A172 (cell line): ENCODE measurements at regions not wholly inside any gene's neighbourhood (a gene's known extent, or its start where the extent isn't known, plus 50 kb on each side); places are given as distances from the start of the nearest gene placed in this dataset.

ENCODE experiments used
- DNase-seq: peaks from one replicate; pipeline ENCODE4 v3.0.0-alpha.2; 2015; ENCODE audit warnings: low spot score

DNA sequence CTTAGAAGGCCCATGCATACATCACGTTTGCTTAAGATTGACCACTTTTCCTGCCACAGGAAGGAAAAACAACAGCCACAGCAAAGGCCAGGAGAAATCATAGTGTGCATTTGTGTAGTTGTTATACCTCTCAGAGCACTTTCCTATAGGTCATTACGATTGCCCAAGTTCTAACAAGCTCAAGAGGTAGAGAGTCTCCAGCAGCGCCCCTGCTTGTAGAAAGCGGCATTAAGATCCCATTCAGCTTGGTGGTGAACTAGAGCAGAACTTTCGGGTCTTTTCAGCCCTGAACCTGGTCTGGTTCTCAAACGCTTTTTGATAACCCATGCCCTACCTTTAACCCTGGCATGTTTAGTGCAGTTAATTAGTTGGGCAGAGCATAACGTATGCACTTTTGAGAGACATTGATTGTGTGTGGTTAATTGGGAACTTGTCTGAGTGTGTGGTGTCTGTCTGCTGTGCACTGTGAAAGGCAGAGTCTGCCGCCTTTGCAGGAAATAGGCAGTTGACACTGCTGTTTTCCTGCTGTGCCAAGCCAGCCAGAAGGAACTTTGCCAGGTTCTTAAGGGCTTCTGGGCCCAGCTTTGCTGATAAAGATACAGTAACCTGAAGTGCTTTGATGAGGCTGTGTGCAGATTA is 109.9 kb upstream of the CLMP start:
- no peak for DNase-seq

DNA sequence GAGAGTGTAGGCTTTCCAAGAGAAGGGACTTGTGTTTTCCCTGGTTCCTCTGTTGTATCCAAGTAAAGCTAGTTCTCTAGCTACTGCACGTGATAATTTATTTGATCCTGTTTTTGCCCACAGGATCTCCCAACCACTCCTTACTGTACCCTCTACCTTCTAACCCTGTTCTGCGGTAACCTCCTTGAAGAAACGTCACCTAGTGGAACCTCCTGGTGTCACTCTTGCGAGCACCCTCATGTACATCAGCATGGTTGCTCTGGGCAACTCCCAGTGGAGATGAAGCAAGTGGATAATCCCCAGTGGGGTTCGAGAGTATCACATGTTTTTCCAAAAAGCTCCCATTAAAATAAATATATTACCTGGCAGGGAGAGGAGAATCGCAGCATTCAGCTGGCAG is 108.9 kb upstream of the CLMP start:
- no peak for DNase-seq

DNA sequence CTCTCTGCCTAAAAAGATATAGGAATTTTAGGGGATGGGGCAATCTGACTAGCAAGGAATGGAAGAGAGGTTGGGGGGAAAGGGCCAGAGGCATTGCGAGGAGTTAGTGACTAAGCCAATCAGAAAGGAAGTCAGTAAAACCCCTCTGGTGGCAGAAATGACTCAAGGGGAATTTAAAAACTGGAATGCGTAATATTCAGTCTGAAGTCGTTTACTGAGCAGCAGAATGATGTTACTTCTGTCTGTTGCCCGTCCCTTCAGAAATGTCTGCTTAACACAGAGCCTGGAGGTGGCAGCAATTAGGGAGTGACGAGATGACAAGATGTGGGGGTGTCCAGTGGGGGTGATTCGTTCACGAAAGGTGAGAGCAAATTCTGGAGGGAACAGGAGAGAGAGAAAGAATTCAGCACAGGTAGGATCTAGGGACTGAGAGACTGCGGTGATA is 107.7 kb upstream of the CLMP start:
- peak; percentile 67 for DNase-seq

DNA sequence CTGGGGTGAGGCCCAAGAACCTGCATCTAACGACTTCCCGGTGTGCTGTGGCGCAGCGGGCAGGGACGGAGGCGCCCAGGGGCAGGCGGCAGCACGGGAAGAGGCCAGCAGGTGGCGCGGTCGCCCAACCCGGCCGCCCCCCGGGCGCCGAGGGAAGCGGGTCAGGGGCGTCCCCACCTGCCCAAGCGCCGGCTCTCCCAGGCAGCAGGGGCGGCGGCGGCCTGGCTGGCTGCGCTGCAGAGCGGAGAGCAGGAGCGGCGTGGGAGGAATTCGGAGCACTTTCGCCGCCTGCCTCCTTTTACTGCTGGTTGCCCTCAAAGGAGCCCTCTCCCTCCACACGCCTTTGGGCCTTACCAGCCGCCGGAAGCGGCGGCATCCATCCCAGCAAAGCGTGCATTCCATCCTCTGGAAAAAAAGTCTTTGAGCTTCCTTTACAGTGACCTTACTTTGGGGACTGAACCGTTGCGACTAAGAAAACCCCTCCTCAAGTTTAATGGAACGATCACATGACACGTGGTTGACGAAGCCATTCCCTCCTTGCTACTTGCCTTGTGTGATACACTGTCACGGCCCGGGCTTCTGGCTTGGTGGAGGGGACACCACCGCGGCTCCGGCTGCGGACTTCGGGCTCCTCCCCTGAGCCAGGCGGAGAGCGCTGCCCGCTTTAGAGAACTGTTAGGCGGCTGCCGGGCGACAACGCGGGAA is 106.8 kb upstream of the CLMP start:
- no peak for DNase-seq

DNA sequence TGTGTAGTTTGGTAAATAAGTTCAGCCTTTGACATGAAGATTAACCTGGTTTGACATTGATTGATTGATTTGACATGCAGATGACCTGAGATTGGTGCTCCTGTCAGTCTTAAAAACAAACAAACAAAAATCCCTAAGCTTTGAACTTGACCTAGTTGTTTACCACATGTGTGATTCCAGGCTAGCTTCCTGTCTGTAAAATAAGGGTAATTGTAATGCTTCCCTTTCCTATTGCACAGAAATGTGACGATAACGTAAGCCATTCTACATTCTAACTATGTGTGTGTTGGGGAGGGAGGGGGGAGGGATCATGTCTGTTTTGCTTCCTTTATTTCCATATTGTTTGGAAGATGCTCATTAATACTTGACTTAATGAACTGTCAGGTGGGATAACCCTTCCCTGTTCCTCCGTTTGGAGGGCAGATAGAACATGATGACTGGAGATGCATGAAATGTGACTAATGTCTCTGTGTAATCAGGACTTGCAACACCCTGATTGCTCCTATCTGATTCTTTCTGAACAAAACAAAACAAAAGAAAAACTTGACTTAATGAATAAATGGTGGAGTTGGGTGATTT is 106.1 kb upstream of the CLMP start:
- DNase-seq: no peak

DNA sequence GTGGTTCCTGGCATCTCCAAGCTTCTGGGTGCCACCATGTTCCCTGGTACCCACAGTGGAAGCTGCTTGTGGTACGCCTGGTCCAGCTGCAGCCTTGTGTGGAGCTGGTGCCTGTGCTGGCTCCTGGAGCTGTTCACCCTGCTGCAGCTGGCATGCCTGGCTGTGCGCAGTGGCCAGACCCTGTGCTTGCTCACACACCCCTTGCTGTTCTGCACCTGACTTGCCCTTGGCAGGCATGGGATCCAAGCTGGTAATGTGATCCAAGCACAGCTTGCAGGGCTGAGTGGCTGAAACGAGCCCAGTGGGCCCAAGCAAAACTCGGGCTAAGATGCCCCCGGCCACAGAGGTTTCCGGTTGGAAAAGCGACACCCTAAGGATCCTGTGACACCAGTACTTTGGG is 104.7 kb upstream of the CLMP start:
- no peak for DNase-seq

DNA sequence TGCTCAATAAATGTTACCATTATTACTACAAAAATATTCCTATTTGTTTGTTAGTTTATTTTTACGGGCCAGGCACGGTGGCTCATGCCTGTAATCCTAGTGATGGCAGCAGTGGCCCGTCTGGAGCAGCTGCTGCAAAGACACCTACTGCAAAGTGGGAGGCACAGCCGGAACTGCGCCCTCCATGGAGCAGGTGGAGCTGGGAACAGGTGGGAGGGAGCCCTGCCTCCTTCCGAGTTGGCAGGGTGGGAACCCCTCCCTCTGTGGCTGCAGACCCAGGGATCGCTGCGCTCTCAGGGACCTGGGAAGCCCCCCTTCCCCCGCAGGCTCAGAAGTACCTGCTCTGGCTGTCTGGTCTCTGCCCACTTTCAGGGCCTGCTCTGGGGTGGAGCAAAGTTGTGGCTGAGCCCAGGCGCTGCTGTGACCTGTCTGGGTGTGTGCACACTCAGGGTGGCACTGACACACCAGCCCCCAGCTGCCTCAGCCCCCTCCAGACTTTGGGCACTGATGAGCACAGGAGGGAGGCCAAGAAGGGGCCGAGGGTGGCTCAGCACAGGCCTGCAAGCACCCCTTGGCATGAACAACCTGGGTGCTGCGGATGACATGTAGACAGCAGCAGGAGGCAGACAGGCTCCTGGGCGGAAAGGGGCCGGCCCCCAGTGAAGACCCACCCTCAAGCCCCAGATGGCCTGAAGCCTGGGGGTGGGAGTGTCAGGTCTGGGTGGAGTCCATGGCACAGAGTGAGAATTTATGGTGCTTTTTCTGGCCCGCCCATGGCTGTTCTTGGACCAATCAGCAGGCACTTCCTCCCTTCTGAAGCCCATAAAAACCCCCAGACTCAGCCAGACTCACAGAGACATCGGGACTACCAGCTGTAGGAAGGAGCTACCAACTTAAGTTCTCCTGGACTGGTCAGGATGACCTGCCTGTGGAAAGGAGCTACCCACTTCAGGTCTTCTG is 103.7 kb upstream of the CLMP start:
- no peak for DNase-seq

DNA sequence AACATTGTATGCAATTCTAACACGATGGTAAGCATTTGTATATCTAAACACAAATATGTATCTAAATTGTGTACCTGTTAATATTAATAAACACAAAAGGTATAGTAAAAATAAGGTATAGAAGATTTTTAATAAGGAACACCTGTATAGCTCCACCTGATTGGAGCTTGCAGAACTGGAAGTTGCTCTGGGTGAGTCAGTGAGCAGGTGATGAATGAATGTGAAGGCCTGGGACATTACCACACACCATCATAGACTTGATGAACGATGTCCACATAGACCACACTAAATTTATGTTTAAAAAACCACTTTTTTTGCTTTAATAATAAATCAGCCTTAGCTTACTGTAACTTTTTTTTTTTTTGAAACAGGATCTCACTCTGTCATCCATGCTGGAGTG is 97.6 kb upstream of the CLMP start:
- DNase-seq: no peak

DNA sequence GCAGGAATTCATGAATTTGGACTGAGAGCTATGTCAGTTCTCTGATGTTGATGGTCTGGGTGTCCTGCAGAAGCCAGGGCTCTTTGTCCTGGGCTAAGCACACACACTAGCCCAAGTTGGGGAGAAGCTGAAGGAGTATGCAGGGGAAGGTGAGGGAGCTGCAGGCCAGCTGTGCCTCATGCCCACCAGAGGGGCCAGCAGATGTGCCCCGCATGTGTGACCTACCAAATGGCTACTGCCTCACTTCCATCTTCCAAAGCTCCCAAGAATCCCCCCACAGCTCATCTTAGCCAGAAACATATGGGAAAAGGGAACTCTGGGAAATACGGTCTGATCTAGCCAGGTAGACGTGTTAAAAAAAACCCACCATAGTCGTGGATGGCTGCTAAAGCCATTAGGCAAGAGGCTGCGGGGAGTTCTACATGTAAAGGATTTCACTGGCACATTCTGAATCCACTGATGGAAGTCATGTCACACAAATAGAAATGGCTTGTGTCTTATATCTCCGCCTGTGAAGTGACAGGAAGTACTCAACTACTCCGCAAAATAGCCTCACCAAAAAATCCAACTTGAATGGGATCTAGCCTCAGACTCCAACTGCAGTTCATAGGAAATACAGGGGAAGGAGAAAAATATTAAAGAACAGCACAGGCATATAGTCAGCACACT is 96.3 kb upstream of the CLMP start:
- DNase-seq: no peak

DNA sequence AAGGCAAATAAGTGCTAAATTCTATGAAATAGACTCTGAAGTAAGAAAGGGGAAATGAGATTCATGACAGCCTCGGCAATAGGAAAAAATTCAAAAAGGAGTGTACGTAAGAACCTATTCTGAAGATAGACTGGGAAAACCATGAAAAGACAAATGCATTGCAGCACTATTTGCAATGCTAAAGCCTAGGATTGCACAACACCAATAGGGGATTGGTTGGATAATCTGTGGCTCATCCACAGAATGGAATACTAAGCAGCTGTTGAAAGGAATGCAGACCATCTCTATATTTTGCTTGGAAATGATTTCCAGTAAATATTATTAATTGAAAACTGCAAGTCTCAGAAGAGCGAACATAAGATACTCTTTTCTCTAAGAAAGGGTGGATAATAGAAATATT is 91.7 kb upstream of the CLMP start:
- no peak for DNase-seq

DNA sequence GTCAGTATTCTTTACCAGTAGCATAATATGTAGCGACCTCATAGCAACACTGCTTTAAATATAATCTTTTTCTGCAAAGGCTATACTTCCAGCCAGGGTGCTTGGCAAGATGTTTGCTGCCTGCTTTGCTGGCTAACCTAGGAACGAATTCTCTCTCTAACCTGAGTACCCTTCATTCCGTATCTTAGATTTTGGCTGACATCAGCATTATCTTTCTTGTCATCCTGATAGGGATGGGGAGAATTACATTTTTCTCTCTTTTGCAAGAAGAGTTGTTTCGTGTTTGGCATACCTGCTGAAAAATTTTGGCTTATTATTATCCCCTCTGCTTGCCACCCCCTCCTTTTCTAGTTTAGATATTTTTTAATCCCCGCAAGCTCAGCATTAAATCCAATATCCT is 91.2 kb upstream of the CLMP start:
- DNase-seq: no peak

DNA sequence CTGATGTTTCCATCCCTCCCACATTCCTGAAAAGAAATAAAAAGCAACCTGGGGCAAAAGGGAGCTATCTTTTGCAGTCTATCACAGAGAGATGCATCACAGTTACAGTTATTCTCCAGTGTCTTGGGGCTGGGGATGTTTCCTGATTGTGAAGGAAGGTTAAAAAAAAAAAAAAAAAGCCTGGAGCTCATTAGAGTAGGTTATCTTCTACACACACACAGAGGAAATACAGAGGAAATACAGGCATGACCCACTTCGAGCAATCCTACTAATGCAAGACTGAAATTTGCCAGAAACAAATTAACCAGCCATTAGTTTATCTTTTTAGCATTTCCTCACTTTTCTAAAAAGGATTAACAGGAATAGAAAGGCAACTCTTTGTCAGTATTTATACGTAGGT is 89.4 kb upstream of the CLMP start:
- DNase-seq: no peak

DNA sequence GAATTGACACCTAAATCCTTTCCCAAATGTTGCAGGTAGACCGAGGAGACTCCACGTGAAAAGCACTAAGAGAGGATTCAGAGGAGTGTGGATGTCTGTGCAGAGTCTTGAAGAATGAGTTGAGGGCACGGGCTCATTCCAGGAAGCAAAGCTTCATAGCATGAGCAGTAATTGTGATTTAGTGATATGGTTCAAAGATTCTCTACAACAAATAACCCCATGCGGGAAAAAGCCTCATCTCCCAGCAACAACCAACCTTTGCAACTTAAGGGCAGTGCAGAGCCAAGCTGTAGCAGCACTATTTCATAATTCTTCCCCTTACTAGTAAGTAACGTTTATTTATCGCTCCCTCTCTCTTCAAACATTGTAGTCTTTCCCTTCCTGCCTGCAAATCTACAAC is 87.5 kb upstream of the CLMP start:
- DNase-seq: no peak

DNA sequence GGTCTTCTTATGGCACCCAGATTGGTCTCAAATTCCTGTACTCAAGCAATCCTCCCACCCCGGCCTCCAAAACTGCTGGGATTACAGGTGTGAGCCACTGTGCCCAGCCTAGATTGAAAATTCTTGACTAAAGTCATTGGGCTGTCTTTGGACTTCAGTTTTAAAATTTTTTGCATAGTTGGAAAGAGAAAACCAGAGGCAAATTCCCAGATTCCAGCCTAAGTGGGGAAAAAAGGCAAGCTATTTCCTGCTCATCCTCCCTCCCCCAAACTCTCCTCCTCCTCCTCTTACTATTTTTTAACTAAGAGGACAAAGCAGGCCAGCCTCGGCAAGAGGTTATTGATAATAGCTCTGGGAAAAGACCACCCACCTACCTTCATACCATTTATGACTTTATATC is 78.6 kb upstream of the CLMP start:
- DNase-seq: no peak

DNA sequence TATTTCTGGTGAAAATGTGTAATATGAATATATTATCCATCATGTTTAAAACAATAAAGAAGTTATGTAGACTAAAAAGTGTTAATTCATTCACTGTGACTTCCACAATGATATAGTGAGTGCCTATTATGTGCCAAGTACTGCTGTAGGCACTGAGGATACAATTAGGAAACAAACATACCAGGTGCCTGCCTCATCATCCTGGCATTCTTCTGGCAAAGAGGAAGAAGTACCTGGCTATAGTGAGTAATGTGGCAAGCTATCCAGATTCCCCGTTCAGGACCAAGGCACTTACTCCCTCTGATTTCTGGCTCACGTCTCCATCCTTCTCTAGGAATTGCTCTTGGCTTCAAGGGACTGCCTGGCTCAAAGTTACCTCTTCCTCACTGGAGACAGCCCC is 77.5 kb upstream of the CLMP start:
- no peak for DNase-seq

DNA sequence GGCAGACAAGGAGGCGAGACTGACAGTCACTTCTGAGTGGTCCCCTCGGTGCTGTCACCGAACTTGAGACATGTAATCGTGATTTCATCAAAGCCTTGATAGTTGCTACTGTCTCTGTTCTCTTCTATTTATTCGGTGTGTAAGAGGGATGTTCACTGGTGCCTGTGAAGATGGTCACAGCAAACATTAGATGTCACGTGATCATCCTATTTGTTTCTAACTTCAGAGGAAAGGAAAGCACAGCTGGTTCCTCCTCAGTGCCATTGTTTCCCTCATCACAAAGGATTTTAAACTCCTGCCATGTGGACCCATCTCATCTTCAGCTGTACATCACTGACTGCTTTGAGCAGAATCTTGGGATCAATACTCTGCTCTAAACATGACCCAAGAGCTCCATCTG is 73.1 kb upstream of the CLMP start:
- DNase-seq: no peak

DNA sequence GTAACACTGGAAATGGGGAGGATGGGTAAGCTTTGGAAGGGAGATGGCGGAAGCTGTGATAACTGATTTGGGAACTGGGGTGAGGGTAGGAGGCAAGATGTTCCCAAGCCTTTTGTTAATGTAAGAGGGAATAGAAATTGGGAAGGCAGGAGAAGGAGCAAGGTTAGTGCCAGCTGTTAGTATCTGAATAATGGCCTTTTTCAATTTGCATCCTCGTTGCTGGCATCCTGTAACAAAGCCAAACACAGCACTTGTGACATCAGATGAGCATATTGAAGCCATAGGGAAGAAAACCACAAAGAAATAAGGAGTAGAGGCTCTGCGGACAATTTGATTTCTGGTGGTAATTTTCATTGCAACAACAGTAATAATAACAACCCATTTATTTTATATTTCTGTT is 70.9 kb upstream of the CLMP start:
- DNase-seq: no peak

DNA sequence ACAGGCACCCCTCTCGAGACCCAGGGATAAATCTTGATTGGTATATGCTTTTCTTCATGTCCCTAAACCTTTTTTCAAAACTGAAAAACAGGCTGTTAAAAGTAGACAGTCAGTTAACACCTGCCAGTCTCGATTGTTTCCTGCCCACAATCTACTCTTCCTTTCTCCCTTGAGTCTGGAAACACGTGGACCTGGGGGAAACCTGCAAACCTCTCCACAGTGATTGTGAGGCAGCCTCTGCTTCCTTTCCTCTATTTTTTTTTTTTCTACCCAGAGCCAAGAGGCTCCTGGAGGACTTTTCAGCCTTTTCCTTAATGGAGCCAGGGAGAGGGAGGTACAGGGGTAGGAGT is 69.4 kb upstream of the CLMP start:
- no peak for DNase-seq

DNA sequence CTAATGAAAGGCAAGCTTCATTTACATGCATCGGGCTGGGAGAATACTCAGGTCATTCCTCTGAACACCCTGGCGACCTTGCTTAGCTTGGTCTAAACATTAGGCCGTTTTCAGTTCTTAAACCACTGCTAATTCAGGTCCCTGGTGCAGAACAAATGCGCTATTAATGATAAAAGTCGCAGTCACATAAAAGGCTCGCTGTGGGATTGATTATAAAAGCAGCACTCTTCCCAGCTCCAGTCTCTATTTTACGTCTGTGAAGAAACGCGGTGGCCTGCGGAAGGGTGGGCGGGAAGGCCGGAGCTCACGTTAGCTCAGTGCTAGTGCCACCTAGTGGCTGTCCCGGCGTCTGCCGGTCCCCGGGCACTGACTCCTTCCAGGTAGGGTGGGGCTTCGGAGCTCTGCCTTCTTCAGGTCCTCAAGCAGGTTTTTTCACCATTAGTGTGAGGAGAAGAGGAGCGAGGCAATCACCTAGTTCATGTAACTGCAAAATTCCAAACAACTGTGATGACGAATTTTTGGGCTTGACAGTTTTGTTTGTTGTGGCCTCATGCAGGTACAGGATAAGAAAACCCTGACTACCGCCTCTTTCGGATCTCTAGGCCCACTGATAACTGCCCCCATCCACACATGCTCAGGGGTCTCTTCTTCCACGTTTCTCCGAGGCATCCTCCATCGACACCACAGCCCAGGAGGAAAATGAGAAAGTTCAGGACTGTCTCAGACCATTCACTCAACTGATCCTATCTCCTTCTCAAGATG is 66.5 kb upstream of the CLMP start:
- peak; percentile 42 for DNase-seq

DNA sequence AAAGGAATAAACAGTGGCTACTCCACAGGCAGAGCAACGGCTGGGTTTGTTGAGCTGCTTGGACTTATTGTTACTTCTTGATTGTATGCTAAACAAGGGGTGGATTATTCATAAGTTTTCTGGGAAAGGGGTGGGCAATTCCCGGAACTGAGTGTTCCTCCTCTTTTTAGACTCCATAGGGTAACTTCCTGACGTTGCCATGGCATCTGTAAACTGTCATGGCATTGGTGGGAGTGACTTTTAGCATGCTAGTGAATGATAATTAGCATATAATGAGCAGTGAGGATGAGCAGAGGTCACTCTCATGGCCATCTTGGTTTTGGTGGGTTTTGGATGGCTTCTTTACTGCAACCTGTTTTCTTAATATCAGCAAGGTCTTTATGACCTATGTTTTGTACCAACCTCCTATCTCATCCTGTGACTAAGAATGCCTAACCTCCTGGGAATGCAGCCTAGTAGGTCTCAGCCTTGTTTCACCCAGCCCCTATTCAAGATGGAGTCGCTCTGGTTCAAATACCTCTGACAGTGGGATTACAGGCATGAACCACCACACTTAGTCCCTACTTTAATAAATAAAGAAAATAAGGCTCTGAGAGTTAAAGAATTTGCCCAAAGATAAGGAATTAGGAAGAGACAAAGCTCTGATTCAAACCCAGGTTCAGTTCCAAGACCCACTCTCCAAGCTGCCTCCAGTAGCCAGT is 65.6 kb upstream of the CLMP start:
- no peak for DNase-seq

DNA sequence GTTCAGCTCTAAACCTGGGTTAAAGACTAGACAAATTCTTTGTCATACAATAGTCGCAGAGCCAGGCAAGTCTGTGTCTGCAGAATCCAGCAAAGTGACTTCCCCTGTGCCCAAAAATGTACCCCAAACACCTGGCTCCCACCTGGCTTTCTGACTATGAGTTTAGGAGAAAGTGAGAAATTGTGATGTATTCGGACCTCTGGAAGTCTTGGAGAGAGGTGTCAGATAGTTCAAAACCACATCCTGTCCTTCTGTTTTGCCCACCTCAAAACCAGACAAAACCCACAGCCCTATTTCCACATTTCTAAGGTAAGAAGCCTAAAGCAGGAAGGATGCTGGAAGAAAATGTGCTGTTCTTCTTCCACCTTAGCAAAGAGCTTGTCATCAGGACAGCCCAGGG is 63.8 kb upstream of the CLMP start:
- DNase-seq: no peak
